HCT116 (cell line): ENCODE measurements at regions not wholly inside any gene's neighbourhood (a gene's known extent, or its start where the extent isn't known, plus 50 kb on each side); places are given as distances from the start of the nearest gene placed in this dataset.

Experiments
- EZH2 ChIP-seq: fragments of 200-600 bp; sonication (generic); IDR thresholded peaks from 2 replicates; pipeline ENCODE4 v1.6.1; 2017; ENCODE audit warnings: antibody characterized with exemption, mixed run types
- EZH2phosphoT487 ChIP-seq: fragments of 200-600 bp; IDR thresholded peaks from 2 replicates; pipeline ENCODE4 v1.6.1; 2018; ENCODE audit warnings: antibody characterized with exemption, borderline replicate concordance
- POLR2AphosphoS5 ChIP-seq: IDR thresholded peaks from 2 replicates; pipeline ENCODE4 v1.6.1; 2011; ENCODE audit warnings: mild to moderate bottlenecking, low read depth, low read length, moderate library complexity
- YY1 ChIP-seq: IDR thresholded peaks from 2 replicates; pipeline ENCODE4 v1.6.1; 2011; ENCODE audit warnings: low read length, low read depth, moderate library complexity, mild to moderate bottlenecking; ENCODE audit not compliant: insufficient replicate concordance; ENCODE audit errors: extremely low read depth
- ZNF274 ChIP-seq: fragments of 200-500 bp; sonication (Bioruptor generic); IDR thresholded peaks from 2 replicates; pipeline ENCODE4 v1.6.1; 2014; ENCODE audit warnings: mild to moderate bottlenecking, low read depth, low read length, inconsistent platforms
- TF ChIP-seq, protein P1 (sequence below), 3 experiments: fragments of 200-600 bp in 1 of 3; sonication (generic) in 1 of 3; IDR thresholded peaks in 2 of 3; conservative IDR thresholded peaks in 1 of 3; 2 replicates each; pipeline ENCODE4 v1.5.1; 2012 to 2017; ENCODE audit warnings: low read depth in 2 of 3, low read length in 2 of 3, antibody characterized with exemption in 1 of 3, borderline replicate concordance in 1 of 3, control low read depth in 1 of 3, mild to moderate bottlenecking in 1 of 3, mixed read lengths in 1 of 3, mixed run types in 1 of 3, moderate library complexity in 1 of 3; ENCODE audit not compliant: insufficient read depth in 1 of 3
- TF ChIP-seq, protein P2 (sequence below): IDR thresholded peaks from 2 replicates; pipeline ENCODE4 v1.6.1; 2012; ENCODE audit warnings: low read depth
- TF ChIP-seq, protein P3 (sequence below): IDR thresholded peaks from 2 replicates; pipeline ENCODE4 v1.6.1; 2012

DNA sequence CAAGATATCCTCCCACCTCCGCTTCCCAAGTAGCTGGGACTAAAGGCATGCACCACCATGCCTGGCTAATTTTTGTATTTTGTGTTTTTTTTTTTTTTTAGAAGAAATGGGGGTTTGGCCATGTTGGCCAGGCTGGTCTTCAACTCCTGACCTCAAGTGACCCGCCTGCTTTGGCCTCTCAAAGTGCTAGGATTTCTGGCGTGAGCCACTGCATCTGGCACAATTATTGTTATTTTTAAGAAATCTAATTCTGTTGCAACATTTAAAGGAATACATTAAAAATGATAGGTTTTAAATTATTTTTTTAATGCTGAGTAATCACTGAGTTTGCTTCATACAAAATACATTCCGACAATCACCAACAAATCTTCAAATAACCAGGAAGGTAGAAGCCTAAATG, 178.1 kb upstream of the SEMA3E start:
- TF ChIP-seq POLR2AphosphoS5 (no peak), EZH2phosphoT487 (no peak), ZNF274 (no peak), EZH2 (no peak), YY1 (no peak)
- TF ChIP-seq, protein P1, sequence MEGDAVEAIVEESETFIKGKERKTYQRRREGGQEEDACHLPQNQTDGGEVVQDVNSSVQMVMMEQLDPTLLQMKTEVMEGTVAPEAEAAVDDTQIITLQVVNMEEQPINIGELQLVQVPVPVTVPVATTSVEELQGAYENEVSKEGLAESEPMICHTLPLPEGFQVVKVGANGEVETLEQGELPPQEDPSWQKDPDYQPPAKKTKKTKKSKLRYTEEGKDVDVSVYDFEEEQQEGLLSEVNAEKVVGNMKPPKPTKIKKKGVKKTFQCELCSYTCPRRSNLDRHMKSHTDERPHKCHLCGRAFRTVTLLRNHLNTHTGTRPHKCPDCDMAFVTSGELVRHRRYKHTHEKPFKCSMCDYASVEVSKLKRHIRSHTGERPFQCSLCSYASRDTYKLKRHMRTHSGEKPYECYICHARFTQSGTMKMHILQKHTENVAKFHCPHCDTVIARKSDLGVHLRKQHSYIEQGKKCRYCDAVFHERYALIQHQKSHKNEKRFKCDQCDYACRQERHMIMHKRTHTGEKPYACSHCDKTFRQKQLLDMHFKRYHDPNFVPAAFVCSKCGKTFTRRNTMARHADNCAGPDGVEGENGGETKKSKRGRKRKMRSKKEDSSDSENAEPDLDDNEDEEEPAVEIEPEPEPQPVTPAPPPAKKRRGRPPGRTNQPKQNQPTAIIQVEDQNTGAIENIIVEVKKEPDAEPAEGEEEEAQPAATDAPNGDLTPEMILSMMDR (IDR thresholded peaks at IDR 0.05 in 2 of 3, conservative IDR thresholded peaks at IDR 0.05 in 1 of 3; ENCODE audit: borderline replicate concordance in 1 of 3, insufficient read depth in 1 of 3, low read depth in 2 of 3, low read length in 2 of 3): no peak
- TF ChIP-seq, protein P2, sequence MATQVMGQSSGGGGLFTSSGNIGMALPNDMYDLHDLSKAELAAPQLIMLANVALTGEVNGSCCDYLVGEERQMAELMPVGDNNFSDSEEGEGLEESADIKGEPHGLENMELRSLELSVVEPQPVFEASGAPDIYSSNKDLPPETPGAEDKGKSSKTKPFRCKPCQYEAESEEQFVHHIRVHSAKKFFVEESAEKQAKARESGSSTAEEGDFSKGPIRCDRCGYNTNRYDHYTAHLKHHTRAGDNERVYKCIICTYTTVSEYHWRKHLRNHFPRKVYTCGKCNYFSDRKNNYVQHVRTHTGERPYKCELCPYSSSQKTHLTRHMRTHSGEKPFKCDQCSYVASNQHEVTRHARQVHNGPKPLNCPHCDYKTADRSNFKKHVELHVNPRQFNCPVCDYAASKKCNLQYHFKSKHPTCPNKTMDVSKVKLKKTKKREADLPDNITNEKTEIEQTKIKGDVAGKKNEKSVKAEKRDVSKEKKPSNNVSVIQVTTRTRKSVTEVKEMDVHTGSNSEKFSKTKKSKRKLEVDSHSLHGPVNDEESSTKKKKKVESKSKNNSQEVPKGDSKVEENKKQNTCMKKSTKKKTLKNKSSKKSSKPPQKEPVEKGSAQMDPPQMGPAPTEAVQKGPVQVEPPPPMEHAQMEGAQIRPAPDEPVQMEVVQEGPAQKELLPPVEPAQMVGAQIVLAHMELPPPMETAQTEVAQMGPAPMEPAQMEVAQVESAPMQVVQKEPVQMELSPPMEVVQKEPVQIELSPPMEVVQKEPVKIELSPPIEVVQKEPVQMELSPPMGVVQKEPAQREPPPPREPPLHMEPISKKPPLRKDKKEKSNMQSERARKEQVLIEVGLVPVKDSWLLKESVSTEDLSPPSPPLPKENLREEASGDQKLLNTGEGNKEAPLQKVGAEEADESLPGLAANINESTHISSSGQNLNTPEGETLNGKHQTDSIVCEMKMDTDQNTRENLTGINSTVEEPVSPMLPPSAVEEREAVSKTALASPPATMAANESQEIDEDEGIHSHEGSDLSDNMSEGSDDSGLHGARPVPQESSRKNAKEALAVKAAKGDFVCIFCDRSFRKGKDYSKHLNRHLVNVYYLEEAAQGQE: no peak
- TF ChIP-seq, protein P3, sequence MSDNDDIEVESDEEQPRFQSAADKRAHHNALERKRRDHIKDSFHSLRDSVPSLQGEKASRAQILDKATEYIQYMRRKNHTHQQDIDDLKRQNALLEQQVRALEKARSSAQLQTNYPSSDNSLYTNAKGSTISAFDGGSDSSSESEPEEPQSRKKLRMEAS: no peak
